ENCODE measurements at regions not wholly inside any gene's neighbourhood (a gene's known extent, or its start where the extent isn't known, plus 50 kb on each side); places are given as distances from the start of the nearest gene placed in this dataset.

DNA sequence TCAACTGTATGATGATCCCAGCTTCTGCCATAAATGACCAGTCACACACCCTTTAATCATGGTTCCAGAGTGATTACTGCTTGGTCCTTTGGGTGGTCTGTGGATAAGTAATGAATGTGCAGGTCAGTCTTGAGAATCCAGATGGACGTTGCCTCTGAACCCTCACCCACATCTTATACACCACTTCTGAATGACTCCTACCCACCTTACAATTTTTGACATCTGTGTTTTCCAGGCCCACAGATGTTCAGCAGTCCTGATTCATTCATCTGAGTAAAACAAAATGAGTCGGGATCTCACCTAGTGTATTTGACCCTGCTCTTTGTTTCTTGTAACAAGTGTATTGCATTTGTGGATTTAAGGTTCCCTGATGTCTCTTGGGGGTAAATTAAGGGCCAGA lies 194.1 kb upstream of the CCDC68 start:
- 88% methylated on average over 2 of the region's 2 CpGs for WGBS
- Histone ChIP-seq H3K27me3 (replicated peaks; ENCODE audit: insufficient read depth) (no peaks in the 10 kb centered on the region), H3K4me1 (replicated peaks) (no peaks in the 10 kb centered on the region), H3K27ac (no peak overlapping the region), H3K36me3 (no peaks in the 10 kb centered on the region), H3K4me3 (no peak overlapping the region), H3K9me3 (no peaks in the 10 kb centered on the region)
- intact Hi-C loops (cut with DNase I), result no loop called here
- TF ChIP-seq CTCF (IDR thresholded peaks at IDR 0.05), result no peak
- no peak for TF ChIP-seq POLR2AphosphoS5 (IDR thresholded peaks at IDR 0.05)
- TF ChIP-seq POLR2A (IDR thresholded peaks at IDR 0.05), result no peak
- DNase-seq (ENCODE audit: low spot score), result no peak

DNA sequence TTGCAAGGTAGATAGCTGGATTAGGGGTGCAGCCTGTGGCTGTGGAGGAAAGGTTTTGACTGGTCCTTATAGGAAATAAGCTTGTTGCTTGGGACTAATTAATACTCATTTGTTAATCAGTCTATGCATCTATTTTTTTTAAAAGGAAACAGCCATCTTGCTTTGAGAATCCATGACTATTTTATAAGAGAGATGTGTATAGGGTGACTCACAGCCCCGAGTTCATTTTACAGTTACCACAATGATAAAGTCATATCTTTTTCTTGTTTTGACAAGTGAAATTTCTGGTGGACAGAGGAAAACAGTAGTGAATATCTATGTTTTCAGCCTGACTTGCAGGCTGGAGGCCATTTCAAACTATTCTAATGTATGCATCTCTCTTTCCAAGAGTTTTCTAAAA lies 193.5 kb upstream of the CCDC68 start:
- H3K4me3 ChIP-seq, result no peak overlapping the region
- H3K9me3 ChIP-seq, result no peaks in the 10 kb centered on the region
- WGBS, result 64% methylated on average over 1 of the region's 1 CpG
- TF ChIP-seq POLR2AphosphoS5 (IDR thresholded peaks at IDR 0.05), result no peak
- no peak for TF ChIP-seq CTCF (IDR thresholded peaks at IDR 0.05)
- no peaks in the 10 kb centered on the region for H3K4me1 ChIP-seq (replicated peaks)
- H3K36me3 ChIP-seq, result no peaks in the 10 kb centered on the region
- intact Hi-C loops (cut with DNase I), result no loop called here
- no peak overlapping the region for H3K27ac ChIP-seq
- DNase-seq (ENCODE audit: low spot score), result no peak
- no peaks in the 10 kb centered on the region for H3K27me3 ChIP-seq (replicated peaks; ENCODE audit: insufficient read depth)

DNA sequence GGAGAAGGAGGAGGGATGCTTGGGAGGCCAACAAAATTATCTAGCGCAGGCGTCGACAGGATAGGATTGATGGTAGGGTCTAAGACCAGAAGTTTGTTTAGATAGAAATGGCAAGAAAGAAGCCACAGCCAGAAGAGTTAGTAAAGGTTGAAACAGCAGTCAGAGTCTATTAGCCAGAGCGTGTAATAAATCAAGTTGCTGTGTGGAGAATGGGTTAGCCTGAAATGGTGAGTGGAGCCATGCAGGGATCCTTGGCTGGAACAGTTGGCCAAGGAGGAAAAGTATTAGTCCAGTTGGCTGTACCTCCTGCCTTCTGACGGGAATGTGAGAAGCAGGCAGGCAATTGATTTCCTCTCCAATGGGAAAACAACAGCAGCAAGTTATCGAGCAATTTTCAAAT lies 190.7 kb upstream of the CCDC68 start:
- Histone ChIP-seq H3K9me3 (no peaks in the 10 kb centered on the region), H3K36me3 (no peaks in the 10 kb centered on the region), H3K27ac (no peak overlapping the region), H3K4me3 (no peak overlapping the region), H3K4me1 (replicated peaks) (no peaks in the 10 kb centered on the region), H3K27me3 (replicated peaks; ENCODE audit: insufficient read depth) (no peaks in the 10 kb centered on the region)
- no peak for DNase-seq (ENCODE audit: low spot score)
- intact Hi-C loops (cut with DNase I), result no loop called here
- TF ChIP-seq CTCF (IDR thresholded peaks at IDR 0.05) (no peak), POLR2AphosphoS5 (IDR thresholded peaks at IDR 0.05) (no peak), POLR2A (IDR thresholded peaks at IDR 0.05) (no peak)
- 78% methylated on average over 6 of the region's 6 CpGs for WGBS

DNA sequence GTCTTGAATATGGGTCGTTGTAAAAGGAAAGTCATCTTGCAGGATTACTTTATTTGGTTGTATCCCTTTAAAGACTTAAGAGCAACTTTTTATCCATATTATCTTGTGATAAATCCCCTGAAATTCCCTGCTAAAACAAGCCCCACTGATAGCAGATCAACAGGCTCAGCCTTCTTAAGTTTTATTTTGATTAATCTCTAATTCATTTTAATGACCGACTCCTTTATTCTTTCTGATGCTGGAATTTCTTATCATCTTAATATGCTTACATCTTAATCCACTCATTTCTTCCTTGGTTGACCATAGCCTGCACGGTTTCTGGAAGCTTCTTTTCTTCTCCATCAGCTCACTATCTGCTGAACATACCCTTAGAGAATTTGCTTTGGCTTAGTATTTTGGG lies 188.5 kb upstream of the CCDC68 start:
- H3K9me3 ChIP-seq, result no peaks in the 10 kb centered on the region
- 67% methylated on average over 3 of the region's 3 CpGs for WGBS
- no peaks in the 10 kb centered on the region for H3K36me3 ChIP-seq
- TF ChIP-seq POLR2A (IDR thresholded peaks at IDR 0.05) (no peak), POLR2AphosphoS5 (IDR thresholded peaks at IDR 0.05) (no peak), CTCF (IDR thresholded peaks at IDR 0.05) (no peak)
- H3K27ac ChIP-seq, result no peak overlapping the region
- intact Hi-C loops (cut with DNase I), result no loop called here
- H3K4me3 ChIP-seq, result no peak overlapping the region
- no peak for DNase-seq (ENCODE audit: low spot score)
- no peaks in the 10 kb centered on the region for H3K4me1 ChIP-seq (replicated peaks)
- H3K27me3 ChIP-seq (replicated peaks; ENCODE audit: insufficient read depth), result no peaks in the 10 kb centered on the region

- Histone ChIP-seq H3K27ac (no peak overlapping the region), H3K4me3 (no peak overlapping the region), H3K9me3 (no peaks in the 10 kb centered on the region), H3K4me1 (replicated peaks) (no peaks in the 10 kb centered on the region), H3K27me3 (replicated peaks; ENCODE audit: insufficient read depth) (no peaks in the 10 kb centered on the region), H3K36me3 (no peaks in the 10 kb centered on the region)
- no peak for TF ChIP-seq CTCF (IDR thresholded peaks at IDR 0.05)
- no peak for DNase-seq (ENCODE audit: low spot score)
- intact Hi-C loops (cut with DNase I), result no loop called here
- WGBS, result 43% methylated on average over 2 of the region's 2 CpGs
Measured at GRCh38 chr18:55144193-55144930, 185.1 kb upstream of the CCDC68 start.

Measured in prostate gland (tissue), 2 donors.